ENCODE measurements at regions not wholly inside any gene's neighbourhood (a gene's known extent, or its start where the extent isn't known, plus 50 kb on each side); places are given as distances from the start of the nearest gene placed in this dataset.
A peak's percentile ranks its signal among the peaks of the same experiment; 100 is the strongest.

DNA sequence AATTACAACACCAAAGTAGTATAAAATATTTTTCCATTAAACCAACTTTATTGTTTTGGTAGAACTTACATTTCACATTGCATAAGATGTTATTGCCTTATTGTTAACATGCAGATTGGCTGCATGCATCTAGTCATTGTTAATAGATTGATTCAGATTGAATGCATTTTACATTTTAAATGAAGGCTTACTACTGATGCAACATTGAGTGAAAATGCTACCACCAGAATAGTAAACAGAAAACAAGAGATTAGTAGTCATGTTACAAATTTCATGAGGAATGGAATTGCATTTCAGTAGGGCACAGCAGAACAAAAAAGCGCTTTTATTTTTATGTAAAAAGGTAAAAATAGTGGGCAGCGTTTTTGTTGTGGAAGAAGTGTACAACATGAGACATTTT lies 298.3 kb downstream of the ARL4A start:
- Histone ChIP-seq H3K36me3 (ENCODE audit: insufficient read depth) (no peaks in the 10 kb centered on the region), H3F3A (replicated peaks; ENCODE audit: low read depth) (no peaks in the 10 kb centered on the region), H3K27me3 (ENCODE audit: insufficient read depth) (no peaks in the 10 kb centered on the region), H2AFZ (no peak overlapping the region), H3K79me2 (replicated peaks; ENCODE audit: insufficient read depth) (no peaks in the 10 kb centered on the region), H3K4me1 (ENCODE audit: insufficient read depth) (peaks cover 33% of the 10 kb centered on the region), H3K9me2 (ENCODE audit: insufficient read depth) (0 out of 2 replicates have a peak, but pooled peaks cover 6% of the 10 kb centered on the region), H4K20me1 (replicated peaks; ENCODE audit: insufficient read depth) (no peaks in the 10 kb centered on the region), H3K4me3 (no peak overlapping the region), H3K4me2 (no peak overlapping the region; the same call in 1 of the 2 replicates), H3K27ac (ENCODE audit: low read depth) (peak overlapping the region; percentile 27; the same call in 1 of the 2 replicates)
- Mint-ChIP-seq H3K36me3 (ENCODE audit: low read depth) (no peaks in the 10 kb centered on the region; the same call in 1 of the 3 replicates), H3K27ac (peak overlapping the region; percentile 98), H3K27me3 (ENCODE audit: insufficient read depth, low read depth, poor library complexity) (no peaks in the 10 kb centered on the region), H3K4me1 (peaks cover 25% of the 10 kb centered on the region), H3K9me3 (no peaks in the 10 kb centered on the region; the same call in 2 of the 3 replicates), H3K4me3 (peak overlapping the region; percentile 33; the same call in 2 of the 3 replicates)
- no peak for DNase-seq (ENCODE audit: low spot score)
- no peak for ATAC-seq
- no peak for TF ChIP-seq EZH2 (IDR thresholded peaks at IDR 0.05; ENCODE audit: low read depth, unreplicated experiment)
- TF ChIP-seq NANOG (IDR thresholded peaks at IDR 0.05; ENCODE audit: borderline replicate concordance): peak; percentile 74; the same call in 1 of the 2 replicates

DNA sequence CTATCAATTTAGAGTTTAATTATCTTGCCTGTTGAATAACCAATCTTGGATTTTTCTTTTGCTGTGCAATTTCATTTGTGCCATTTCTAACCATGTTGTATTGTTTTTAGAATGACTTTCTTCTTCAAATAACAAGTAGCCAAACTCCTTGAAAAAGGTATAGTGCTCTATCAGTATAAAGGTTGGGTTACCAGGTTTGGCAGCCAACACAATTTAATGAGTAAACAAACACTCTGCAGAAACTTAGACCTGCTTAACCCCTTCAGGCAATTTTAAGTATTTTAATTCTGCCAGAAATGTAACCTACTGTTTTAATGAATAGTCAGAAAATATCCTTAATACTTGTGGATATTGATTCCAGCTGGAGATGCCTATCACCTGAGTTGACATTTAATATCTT lies 299.8 kb downstream of the ARL4A start:
- peaks cover 33% of the 10 kb centered on the region for H3K4me1 ChIP-seq (ENCODE audit: insufficient read depth)
- no peaks in the 10 kb centered on the region for H3K27me3 ChIP-seq (ENCODE audit: insufficient read depth)
- no peaks in the 10 kb centered on the region; the same call in 1 of the 3 replicates for H3K36me3 Mint-ChIP-seq (ENCODE audit: low read depth)
- no peak overlapping the region for H2AFZ ChIP-seq
- H3K9me3 Mint-ChIP-seq: no peaks in the 10 kb centered on the region; the same call in 2 of the 3 replicates
- H4K20me1 ChIP-seq (replicated peaks; ENCODE audit: insufficient read depth): no peaks in the 10 kb centered on the region
- H3K9me2 ChIP-seq (ENCODE audit: insufficient read depth): 0 out of 2 replicates have a peak, but pooled peaks cover 6% of the 10 kb centered on the region
- H3K79me2 ChIP-seq (replicated peaks; ENCODE audit: insufficient read depth): no peaks in the 10 kb centered on the region
- H3K4me1 Mint-ChIP-seq: peaks cover 25% of the 10 kb centered on the region
- ATAC-seq: no peak
- no peak overlapping the region for H3K27ac ChIP-seq (ENCODE audit: low read depth)
- no peak overlapping the region for H3K27ac Mint-ChIP-seq
- no peaks in the 10 kb centered on the region for H3K36me3 ChIP-seq (ENCODE audit: insufficient read depth)
- H3F3A ChIP-seq (replicated peaks; ENCODE audit: low read depth): no peaks in the 10 kb centered on the region
- no peaks in the 10 kb centered on the region for H3K27me3 Mint-ChIP-seq (ENCODE audit: insufficient read depth, low read depth, poor library complexity)
- H3K4me2 ChIP-seq: peak overlapping the region; percentile 44; the same call in 1 of the 2 replicates
- no peak overlapping the region for H3K4me3 Mint-ChIP-seq
- DNase-seq (ENCODE audit: low spot score): no peak
- H3K4me3 ChIP-seq: no peak overlapping the region
- TF ChIP-seq EZH2 (IDR thresholded peaks at IDR 0.05; ENCODE audit: low read depth, unreplicated experiment) (no peak), EZH2phosphoT487 (IDR thresholded peaks at IDR 0.05; ENCODE audit: unreplicated experiment) (no peak), JUNB (IDR thresholded peaks at IDR 0.05; ENCODE audit: unreplicated experiment) (no peak), CREB1 (CRISPR knock-in tag; IDR thresholded peaks at IDR 0.05; ENCODE audit: low read depth) (no peak)
- TF ChIP-seq, protein P1, sequence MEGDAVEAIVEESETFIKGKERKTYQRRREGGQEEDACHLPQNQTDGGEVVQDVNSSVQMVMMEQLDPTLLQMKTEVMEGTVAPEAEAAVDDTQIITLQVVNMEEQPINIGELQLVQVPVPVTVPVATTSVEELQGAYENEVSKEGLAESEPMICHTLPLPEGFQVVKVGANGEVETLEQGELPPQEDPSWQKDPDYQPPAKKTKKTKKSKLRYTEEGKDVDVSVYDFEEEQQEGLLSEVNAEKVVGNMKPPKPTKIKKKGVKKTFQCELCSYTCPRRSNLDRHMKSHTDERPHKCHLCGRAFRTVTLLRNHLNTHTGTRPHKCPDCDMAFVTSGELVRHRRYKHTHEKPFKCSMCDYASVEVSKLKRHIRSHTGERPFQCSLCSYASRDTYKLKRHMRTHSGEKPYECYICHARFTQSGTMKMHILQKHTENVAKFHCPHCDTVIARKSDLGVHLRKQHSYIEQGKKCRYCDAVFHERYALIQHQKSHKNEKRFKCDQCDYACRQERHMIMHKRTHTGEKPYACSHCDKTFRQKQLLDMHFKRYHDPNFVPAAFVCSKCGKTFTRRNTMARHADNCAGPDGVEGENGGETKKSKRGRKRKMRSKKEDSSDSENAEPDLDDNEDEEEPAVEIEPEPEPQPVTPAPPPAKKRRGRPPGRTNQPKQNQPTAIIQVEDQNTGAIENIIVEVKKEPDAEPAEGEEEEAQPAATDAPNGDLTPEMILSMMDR (conservative IDR thresholded peaks at IDR 0.05; ENCODE audit: low read depth in 2 of 2): no peak
- TF ChIP-seq, protein P2, sequence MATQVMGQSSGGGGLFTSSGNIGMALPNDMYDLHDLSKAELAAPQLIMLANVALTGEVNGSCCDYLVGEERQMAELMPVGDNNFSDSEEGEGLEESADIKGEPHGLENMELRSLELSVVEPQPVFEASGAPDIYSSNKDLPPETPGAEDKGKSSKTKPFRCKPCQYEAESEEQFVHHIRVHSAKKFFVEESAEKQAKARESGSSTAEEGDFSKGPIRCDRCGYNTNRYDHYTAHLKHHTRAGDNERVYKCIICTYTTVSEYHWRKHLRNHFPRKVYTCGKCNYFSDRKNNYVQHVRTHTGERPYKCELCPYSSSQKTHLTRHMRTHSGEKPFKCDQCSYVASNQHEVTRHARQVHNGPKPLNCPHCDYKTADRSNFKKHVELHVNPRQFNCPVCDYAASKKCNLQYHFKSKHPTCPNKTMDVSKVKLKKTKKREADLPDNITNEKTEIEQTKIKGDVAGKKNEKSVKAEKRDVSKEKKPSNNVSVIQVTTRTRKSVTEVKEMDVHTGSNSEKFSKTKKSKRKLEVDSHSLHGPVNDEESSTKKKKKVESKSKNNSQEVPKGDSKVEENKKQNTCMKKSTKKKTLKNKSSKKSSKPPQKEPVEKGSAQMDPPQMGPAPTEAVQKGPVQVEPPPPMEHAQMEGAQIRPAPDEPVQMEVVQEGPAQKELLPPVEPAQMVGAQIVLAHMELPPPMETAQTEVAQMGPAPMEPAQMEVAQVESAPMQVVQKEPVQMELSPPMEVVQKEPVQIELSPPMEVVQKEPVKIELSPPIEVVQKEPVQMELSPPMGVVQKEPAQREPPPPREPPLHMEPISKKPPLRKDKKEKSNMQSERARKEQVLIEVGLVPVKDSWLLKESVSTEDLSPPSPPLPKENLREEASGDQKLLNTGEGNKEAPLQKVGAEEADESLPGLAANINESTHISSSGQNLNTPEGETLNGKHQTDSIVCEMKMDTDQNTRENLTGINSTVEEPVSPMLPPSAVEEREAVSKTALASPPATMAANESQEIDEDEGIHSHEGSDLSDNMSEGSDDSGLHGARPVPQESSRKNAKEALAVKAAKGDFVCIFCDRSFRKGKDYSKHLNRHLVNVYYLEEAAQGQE (IDR thresholded peaks at IDR 0.05; ENCODE audit: unreplicated experiment): no peak
- TF ChIP-seq, protein P3, sequence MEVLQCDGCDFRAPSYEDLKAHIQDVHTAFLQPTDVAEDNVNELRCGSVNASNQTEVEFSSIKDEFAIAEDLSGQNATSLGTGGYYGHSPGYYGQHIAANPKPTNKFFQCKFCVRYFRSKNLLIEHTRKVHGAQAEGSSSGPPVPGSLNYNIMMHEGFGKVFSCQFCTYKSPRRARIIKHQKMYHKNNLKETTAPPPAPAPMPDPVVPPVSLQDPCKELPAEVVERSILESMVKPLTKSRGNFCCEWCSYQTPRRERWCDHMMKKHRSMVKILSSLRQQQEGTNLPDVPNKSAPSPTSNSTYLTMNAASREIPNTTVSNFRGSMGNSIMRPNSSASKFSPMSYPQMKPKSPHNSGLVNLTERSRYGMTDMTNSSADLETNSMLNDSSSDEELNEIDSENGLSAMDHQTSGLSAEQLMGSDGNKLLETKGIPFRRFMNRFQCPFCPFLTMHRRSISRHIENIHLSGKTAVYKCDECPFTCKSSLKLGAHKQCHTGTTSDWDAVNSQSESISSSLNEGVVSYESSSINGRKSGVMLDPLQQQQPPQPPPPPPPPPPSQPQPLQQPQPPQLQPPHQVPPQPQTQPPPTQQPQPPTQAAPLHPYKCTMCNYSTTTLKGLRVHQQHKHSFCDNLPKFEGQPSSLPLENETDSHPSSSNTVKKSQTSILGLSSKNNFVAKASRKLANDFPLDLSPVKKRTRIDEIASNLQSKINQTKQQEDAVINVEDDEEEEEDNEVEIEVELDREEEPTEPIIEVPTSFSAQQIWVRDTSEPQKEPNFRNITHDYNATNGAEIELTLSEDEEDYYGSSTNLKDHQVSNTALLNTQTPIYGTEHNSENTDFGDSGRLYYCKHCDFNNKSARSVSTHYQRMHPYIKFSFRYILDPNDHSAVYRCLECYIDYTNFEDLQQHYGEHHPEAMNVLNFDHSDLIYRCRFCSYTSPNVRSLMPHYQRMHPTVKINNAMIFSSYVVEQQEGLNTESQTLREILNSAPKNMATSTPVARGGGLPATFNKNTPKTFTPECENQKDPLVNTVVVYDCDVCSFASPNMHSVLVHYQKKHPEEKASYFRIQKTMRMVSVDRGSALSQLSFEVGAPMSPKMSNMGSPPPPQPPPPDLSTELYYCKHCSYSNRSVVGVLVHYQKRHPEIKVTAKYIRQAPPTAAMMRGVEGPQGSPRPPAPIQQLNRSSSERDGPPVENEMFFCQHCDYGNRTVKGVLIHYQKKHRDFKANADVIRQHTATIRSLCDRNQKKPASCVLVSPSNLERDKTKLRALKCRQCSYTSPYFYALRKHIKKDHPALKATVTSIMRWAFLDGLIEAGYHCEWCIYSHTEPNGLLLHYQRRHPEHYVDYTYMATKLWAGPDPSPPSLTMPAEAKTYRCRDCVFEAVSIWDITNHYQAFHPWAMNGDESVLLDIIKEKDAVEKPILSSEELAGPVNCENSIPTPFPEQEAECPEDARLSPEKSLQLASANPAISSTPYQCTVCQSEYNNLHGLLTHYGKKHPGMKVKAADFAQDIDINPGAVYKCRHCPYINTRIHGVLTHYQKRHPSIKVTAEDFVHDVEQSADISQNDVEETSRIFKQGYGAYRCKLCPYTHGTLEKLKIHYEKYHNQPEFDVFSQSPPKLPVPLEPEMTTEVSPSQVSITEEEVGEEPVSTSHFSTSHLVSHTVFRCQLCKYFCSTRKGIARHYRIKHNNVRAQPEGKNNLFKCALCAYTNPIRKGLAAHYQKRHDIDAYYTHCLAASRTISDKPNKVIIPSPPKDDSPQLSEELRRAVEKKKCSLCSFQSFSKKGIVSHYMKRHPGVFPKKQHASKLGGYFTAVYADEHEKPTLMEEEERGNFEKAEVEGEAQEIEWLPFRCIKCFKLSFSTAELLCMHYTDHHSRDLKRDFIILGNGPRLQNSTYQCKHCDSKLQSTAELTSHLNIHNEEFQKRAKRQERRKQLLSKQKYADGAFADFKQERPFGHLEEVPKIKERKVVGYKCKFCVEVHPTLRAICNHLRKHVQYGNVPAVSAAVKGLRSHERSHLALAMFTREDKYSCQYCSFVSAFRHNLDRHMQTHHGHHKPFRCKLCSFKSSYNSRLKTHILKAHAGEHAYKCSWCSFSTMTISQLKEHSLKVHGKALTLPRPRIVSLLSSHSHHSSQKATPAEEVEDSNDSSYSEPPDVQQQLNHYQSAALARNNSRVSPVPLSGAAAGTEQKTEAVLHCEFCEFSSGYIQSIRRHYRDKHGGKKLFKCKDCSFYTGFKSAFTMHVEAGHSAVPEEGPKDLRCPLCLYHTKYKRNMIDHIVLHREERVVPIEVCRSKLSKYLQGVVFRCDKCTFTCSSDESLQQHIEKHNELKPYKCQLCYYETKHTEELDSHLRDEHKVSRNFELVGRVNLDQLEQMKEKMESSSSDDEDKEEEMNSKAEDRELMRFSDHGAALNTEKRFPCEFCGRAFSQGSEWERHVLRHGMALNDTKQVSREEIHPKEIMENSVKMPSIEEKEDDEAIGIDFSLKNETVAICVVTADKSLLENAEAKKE (CRISPR knock-in tag; IDR thresholded peaks at IDR 0.05): no peak
- TF ChIP-seq, protein P4, sequence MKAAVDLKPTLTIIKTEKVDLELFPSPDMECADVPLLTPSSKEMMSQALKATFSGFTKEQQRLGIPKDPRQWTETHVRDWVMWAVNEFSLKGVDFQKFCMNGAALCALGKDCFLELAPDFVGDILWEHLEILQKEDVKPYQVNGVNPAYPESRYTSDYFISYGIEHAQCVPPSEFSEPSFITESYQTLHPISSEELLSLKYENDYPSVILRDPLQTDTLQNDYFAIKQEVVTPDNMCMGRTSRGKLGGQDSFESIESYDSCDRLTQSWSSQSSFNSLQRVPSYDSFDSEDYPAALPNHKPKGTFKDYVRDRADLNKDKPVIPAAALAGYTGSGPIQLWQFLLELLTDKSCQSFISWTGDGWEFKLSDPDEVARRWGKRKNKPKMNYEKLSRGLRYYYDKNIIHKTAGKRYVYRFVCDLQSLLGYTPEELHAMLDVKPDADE (IDR thresholded peaks at IDR 0.05): no peak

All from GM23338 (cell line).